ENCODE measurements at regions not wholly inside any gene's neighbourhood (a gene's known extent, or its start where the extent isn't known, plus 50 kb on each side); places are given as distances from the start of the nearest gene placed in this dataset.
A peak's percentile ranks its signal among the peaks of the same experiment; 100 is the strongest.

DNA sequence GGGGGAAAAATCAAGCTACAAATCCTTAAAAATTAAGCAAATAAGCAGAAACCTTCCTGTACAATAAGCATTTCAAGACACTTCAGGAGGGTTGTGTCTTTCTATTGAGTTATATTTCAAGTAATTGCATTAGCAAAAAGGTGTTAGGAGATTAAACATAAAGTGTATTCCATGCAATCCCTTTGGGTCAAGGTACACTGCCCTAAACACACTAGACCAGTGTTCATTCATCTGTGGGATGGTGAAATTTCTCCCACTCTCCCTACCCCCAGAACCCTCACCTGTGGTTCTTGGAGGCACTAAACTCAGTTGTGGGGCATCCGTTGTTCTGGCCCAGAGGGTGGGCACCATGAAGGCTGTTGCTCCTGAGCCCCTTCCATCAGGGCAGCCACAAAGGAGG, 205.1 kb upstream of the SGK1 start:
- H4K20me1 ChIP-seq (ENCODE audit: insufficient read depth, low read length, poor library complexity, severe bottlenecking) = no peaks in the 10 kb centered on the region
- no peak overlapping the region for H3K4me2 ChIP-seq (ENCODE audit: low read depth, low read length, poor library complexity, severe bottlenecking)
- no peak overlapping the region for H2AFZ ChIP-seq (ENCODE audit: low read length)
- no peaks in the 10 kb centered on the region for H3K9me3 ChIP-seq (ENCODE audit: insufficient read depth, low read depth, low read length)
- no peaks in the 10 kb centered on the region for H3K9me2 ChIP-seq (replicated peaks; ENCODE audit: low read depth, low read length)
- no peaks in the 10 kb centered on the region for H3K36me3 ChIP-seq (ENCODE audit: insufficient read depth, low read length)
- H3K4me1 ChIP-seq (ENCODE audit: insufficient read depth, low read length, poor library complexity, severe bottlenecking) = peaks cover 21% of the 10 kb centered on the region
- H3F3A ChIP-seq (ENCODE audit: low read depth) = no peaks in the 10 kb centered on the region
- TF ChIP-seq, protein P1, sequence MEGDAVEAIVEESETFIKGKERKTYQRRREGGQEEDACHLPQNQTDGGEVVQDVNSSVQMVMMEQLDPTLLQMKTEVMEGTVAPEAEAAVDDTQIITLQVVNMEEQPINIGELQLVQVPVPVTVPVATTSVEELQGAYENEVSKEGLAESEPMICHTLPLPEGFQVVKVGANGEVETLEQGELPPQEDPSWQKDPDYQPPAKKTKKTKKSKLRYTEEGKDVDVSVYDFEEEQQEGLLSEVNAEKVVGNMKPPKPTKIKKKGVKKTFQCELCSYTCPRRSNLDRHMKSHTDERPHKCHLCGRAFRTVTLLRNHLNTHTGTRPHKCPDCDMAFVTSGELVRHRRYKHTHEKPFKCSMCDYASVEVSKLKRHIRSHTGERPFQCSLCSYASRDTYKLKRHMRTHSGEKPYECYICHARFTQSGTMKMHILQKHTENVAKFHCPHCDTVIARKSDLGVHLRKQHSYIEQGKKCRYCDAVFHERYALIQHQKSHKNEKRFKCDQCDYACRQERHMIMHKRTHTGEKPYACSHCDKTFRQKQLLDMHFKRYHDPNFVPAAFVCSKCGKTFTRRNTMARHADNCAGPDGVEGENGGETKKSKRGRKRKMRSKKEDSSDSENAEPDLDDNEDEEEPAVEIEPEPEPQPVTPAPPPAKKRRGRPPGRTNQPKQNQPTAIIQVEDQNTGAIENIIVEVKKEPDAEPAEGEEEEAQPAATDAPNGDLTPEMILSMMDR (conservative IDR thresholded peaks at IDR 0.05; ENCODE audit: low read length) = no peak
- TF ChIP-seq EZH2phosphoT487 (IDR thresholded peaks at IDR 0.05; ENCODE audit: borderline replicate concordance) = no peak
- no peak overlapping the region for H3K4me3 ChIP-seq (ENCODE audit: low read length, poor library complexity, severe bottlenecking)
- H3K27me3 ChIP-seq (ENCODE audit: insufficient read depth, low read length, poor library complexity, severe bottlenecking) = no peaks in the 10 kb centered on the region
- H3K9ac ChIP-seq (ENCODE audit: low read depth, low read length, poor library complexity, severe bottlenecking) = no peak overlapping the region
- H3K79me2 ChIP-seq (ENCODE audit: insufficient read depth, low read length) = no peaks in the 10 kb centered on the region

DNA sequence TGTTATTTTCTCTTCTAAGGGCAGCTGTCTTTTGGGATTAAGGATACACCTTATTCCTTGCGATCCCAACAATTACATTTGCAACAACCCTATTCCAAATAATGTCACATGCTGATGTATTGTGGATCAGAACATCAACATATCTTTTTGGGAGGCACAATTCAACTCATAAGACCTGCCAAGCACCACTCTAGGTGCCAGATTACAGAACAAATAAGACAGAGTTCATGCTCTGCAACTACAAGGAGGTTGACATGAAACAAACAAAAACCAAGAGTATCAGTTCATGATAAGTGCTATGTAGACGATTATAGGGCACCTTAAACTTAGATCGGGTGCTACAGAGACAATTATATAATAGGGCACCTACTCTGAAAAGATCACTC, 203.2 kb upstream of the SGK1 start:
- H3K9me3 ChIP-seq (ENCODE audit: insufficient read depth, low read depth, low read length) = no peaks in the 10 kb centered on the region
- H3K9me2 ChIP-seq (replicated peaks; ENCODE audit: low read depth, low read length) = no peaks in the 10 kb centered on the region
- H3K36me3 ChIP-seq (ENCODE audit: insufficient read depth, low read length) = no peaks in the 10 kb centered on the region
- no peaks in the 10 kb centered on the region for H3K79me2 ChIP-seq (ENCODE audit: insufficient read depth, low read length)
- peak overlapping the region; percentile 57 for H2AFZ ChIP-seq (ENCODE audit: low read length)
- H3K27me3 ChIP-seq (ENCODE audit: insufficient read depth, low read length, poor library complexity, severe bottlenecking) = no peaks in the 10 kb centered on the region
- H3K4me3 ChIP-seq (ENCODE audit: low read length, poor library complexity, severe bottlenecking) = no peak overlapping the region
- no peak for TF ChIP-seq EZH2phosphoT487 (IDR thresholded peaks at IDR 0.05; ENCODE audit: borderline replicate concordance)
- TF ChIP-seq, protein P1 (conservative IDR thresholded peaks at IDR 0.05; ENCODE audit: low read length) = no peak
- no peaks in the 10 kb centered on the region for H3F3A ChIP-seq (ENCODE audit: low read depth)
- no peak overlapping the region for H3K4me2 ChIP-seq (ENCODE audit: low read depth, low read length, poor library complexity, severe bottlenecking)
- no peaks in the 10 kb centered on the region for H4K20me1 ChIP-seq (ENCODE audit: insufficient read depth, low read length, poor library complexity, severe bottlenecking)
- H3K9ac ChIP-seq (ENCODE audit: low read depth, low read length, poor library complexity, severe bottlenecking) = no peak overlapping the region
- H3K4me1 ChIP-seq (ENCODE audit: insufficient read depth, low read length, poor library complexity, severe bottlenecking) = peaks cover 21% of the 10 kb centered on the region

DNA sequence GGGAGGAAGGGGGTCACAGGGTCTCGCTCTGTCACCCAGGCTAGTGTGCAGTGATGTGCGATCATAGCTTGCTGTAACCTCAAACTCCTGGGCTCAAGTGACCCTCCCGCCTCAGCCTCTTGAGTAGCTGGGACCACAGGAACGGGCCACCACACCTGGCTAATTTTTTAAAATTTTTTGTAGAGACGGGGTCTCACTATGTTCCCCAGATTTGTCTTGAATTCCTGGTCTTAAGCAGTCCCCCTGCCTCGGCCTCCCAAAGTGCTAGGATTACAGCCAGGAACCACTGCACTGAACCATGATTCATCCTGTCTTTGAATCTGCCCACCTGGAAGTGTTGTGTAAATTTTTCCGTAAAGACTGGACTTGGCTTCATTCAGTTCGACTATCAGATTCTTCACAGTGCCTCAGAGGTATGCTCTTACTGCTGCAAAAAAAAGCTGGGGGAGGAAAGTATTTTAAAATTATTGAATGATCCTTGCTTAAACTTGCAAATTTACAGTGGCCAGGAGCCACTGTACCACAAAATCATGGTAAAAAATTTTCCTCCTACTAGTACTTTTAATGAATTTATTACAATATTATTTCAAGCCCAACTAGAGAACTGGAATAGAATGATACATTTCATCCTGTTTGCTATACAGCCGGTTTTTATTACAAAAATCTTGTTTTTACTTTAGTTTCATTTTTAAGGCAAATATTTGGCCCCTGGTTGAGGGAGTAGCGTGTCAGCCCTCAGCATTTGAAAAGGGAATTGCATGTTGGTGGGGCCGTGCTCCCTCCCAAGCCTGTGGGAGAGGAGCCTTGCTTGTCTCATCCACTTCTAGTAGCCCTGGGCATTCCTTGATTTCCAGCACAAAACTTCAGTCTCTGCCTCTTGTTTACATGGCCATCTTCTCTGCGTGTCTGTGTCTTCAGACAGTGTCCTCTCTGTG, 202.5 kb upstream of the SGK1 start:
- no peak overlapping the region for H3K9ac ChIP-seq (ENCODE audit: low read depth, low read length, poor library complexity, severe bottlenecking)
- no peaks in the 10 kb centered on the region for H3K9me3 ChIP-seq (ENCODE audit: insufficient read depth, low read depth, low read length)
- TF ChIP-seq, protein P1 (conservative IDR thresholded peaks at IDR 0.05; ENCODE audit: low read length) = no peak
- TF ChIP-seq EZH2phosphoT487 (IDR thresholded peaks at IDR 0.05; ENCODE audit: borderline replicate concordance) = no peak
- H3K4me1 ChIP-seq (ENCODE audit: insufficient read depth, low read length, poor library complexity, severe bottlenecking) = peaks cover 19% of the 10 kb centered on the region
- no peak overlapping the region for H3K4me3 ChIP-seq (ENCODE audit: low read length, poor library complexity, severe bottlenecking)
- no peaks in the 10 kb centered on the region for H3K9me2 ChIP-seq (replicated peaks; ENCODE audit: low read depth, low read length)
- H3K4me2 ChIP-seq (ENCODE audit: low read depth, low read length, poor library complexity, severe bottlenecking) = no peak overlapping the region
- H4K20me1 ChIP-seq (ENCODE audit: insufficient read depth, low read length, poor library complexity, severe bottlenecking) = no peaks in the 10 kb centered on the region
- H2AFZ ChIP-seq (ENCODE audit: low read length) = peak overlapping the region; percentile 57
- H3F3A ChIP-seq (ENCODE audit: low read depth) = no peaks in the 10 kb centered on the region
- H3K36me3 ChIP-seq (ENCODE audit: insufficient read depth, low read length) = no peaks in the 10 kb centered on the region
- H3K27me3 ChIP-seq (ENCODE audit: insufficient read depth, low read length, poor library complexity, severe bottlenecking) = no peaks in the 10 kb centered on the region
- H3K79me2 ChIP-seq (ENCODE audit: insufficient read depth, low read length) = no peaks in the 10 kb centered on the region

All from Loucy (cell line).